ENCODE measurements at regions not wholly inside any gene's neighbourhood (a gene's known extent, or its start where the extent isn't known, plus 50 kb on each side); places are given as distances from the start of the nearest gene placed in this dataset.
"Not testable (repeated sequence)": the region's sequence is repeated elsewhere in the genome, so short reads cannot be mapped to it uniquely, and the experiment has no call there.

- TF ChIP-seq POLR2AphosphoS5 (IDR thresholded peaks at IDR 0.05; ENCODE audit: insufficient read depth, low read depth, low read length); POLR2A (IDR thresholded peaks at IDR 0.05; ENCODE audit: low read depth, low read length); MYC (IDR thresholded peaks at IDR 0.05; ENCODE audit: low read depth, low read length); EZH2 (IDR thresholded peaks at IDR 0.05; ENCODE audit: borderline replicate concordance, low read depth, low read length, severe bottlenecking); GATA2 (IDR thresholded peaks at IDR 0.05; ENCODE audit: insufficient read depth, insufficient read length, low read depth, low read length): not testable (repeated sequence)
- TF ChIP-seq, protein P1, sequence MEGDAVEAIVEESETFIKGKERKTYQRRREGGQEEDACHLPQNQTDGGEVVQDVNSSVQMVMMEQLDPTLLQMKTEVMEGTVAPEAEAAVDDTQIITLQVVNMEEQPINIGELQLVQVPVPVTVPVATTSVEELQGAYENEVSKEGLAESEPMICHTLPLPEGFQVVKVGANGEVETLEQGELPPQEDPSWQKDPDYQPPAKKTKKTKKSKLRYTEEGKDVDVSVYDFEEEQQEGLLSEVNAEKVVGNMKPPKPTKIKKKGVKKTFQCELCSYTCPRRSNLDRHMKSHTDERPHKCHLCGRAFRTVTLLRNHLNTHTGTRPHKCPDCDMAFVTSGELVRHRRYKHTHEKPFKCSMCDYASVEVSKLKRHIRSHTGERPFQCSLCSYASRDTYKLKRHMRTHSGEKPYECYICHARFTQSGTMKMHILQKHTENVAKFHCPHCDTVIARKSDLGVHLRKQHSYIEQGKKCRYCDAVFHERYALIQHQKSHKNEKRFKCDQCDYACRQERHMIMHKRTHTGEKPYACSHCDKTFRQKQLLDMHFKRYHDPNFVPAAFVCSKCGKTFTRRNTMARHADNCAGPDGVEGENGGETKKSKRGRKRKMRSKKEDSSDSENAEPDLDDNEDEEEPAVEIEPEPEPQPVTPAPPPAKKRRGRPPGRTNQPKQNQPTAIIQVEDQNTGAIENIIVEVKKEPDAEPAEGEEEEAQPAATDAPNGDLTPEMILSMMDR (IDR thresholded peaks at IDR 0.05; ENCODE audit: extremely low read depth in 1 of 2, insufficient read depth in 1 of 2, low read depth in 1 of 2, low read length in 2 of 2): not testable (repeated sequence)
These were observed 55.1 kb upstream of the MAGEH1 start for GRCh38 chrX:55396836-55397235.
